Stimulated activated naive B cell treated with anti-CD40 and anti-IgM and Interleukin-4, amounts not matched to agents 10 μg/mL and 1 μg/mL and 100 μg/mL, for 72 hours (primary cell): ENCODE measurements at regions not wholly inside any gene's neighbourhood (a gene's known extent, or its start where the extent isn't known, plus 50 kb on each side); places are given as distances from the start of the nearest gene placed in this dataset.

Experiments used
- ATAC-seq, 2 donors: fragments of 150-1000 bp; cut with Tn5 transposase; replicated peaks; 2 replicates each; pipeline ENCODE4 v1.10.0; 2021; ENCODE audit warnings: moderate library complexity in 1 of 2
- DNase-seq: peaks from one replicate; pipeline ENCODE4 v3.0.0; 2021
- H3K27ac Mint-ChIP-seq: one replicate; pipeline ENCODE4 v1.8.0; 2022; ENCODE audit warnings: mild to moderate bottlenecking, mixed read lengths
- H3K27me3 Mint-ChIP-seq, 2 donors: one replicate each; pipeline ENCODE4 v1.8.0; 2022; ENCODE audit warnings: mixed read lengths in 2 of 2
- H3K36me3 Mint-ChIP-seq, 2 donors: one replicate each; pipeline ENCODE4 v1.8.0; 2022; ENCODE audit warnings: mixed read lengths in 2 of 2, mild to moderate bottlenecking in 1 of 2
- H3K4me1 Mint-ChIP-seq, 2 donors: one replicate each; pipeline ENCODE4 v1.8.0; 2022; ENCODE audit warnings: mixed read lengths in 2 of 2, mild to moderate bottlenecking in 1 of 2
- H3K4me3 Mint-ChIP-seq, 2 donors: one replicate each; pipeline ENCODE4 v1.8.0; 2022; ENCODE audit warnings: mild to moderate bottlenecking in 2 of 2, mixed read lengths in 2 of 2, moderate library complexity in 1 of 2
- H3K9me3 Mint-ChIP-seq, 2 donors: one replicate each; pipeline ENCODE4 v1.8.0; 2022; ENCODE audit warnings: mixed read lengths in 2 of 2, mild to moderate bottlenecking in 1 of 2

DNA sequence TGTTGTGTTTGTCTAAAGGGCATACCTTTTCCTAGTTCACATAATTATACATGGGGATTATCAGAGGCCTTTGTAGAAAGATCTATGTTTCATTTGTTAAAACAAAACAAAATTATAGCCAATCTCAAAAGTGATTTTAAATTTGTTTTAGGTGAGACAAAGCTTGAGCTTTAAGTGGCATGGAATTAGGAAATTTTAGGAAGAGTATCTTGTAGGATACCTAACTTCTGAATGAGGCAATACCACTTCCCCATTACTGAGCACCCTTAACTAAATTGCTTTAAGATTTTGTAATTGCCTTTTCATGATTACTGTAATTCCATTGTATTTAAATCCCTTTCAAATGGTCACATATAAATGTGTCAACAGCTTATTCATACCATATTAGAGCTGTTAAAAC is 775.6 kb downstream of the NR2F1-AS1 start:
- Mint-ChIP-seq H3K36me3 (no peaks in the 10 kb centered on the region), H3K9me3 (no peaks in the 10 kb centered on the region), H3K27me3 (no peaks in the 10 kb centered on the region), H3K4me1 (no peaks in the 10 kb centered on the region), H3K4me3 (no peak overlapping the region), H3K27ac (no peak overlapping the region)
- no peak for DNase-seq
- ATAC-seq, result no peak

DNA sequence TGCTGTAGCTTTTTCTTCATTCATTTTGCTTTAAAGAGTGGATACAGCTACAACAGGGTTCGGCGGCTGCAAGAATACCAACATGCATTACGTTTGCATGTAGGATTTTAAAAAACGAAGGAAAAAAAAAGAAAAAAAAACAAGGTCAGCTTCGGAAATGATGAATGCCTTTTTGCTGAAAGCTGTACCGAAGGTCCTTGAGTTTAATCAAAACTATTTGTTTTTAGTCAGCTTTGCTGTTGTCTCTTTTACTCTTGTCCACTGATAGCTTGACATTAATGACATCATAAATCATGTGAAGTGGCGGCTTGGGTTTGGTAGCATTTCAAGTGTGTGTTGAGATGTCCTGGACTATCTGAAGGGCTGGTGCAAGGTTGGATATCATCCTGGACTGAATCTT is 779.1 kb downstream of the NR2F1-AS1 start:
- Mint-ChIP-seq H3K27ac (no peak overlapping the region), H3K4me1 (no peaks in the 10 kb centered on the region), H3K36me3 (no peaks in the 10 kb centered on the region), H3K4me3 (no peak overlapping the region), H3K9me3 (peaks cover 0 to 1% of the 10 kb centered on the region in 2 donors), H3K27me3 (no peaks in the 10 kb centered on the region)
- no peak for DNase-seq
- no peak for ATAC-seq

DNA sequence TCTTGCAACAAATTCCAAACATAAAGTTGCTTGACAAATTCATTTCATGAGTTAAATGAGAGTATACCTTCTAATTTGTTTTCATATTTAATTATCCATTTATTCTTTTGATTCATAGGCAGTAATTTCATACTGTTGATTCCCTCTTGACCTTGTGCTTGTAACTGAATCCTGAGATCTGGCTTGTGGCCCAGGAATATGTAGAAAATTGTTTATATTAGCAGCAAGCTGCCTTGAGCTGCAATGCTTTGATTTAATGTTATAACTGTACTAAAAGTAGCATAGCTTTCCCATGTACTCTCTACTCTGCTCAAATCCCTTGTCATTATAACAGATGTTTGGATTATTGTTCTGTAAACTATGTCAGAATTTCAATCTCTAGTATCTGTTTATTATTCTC is 780.7 kb downstream of the NR2F1-AS1 start:
- ATAC-seq (no peak), DNase-seq (no peak)
- Mint-ChIP-seq H3K27me3 (no peaks in the 10 kb centered on the region), H3K36me3 (no peaks in the 10 kb centered on the region), H3K4me3 (no peak overlapping the region), H3K9me3 (peaks cover 2 to 4% of the 10 kb centered on the region in 2 donors), H3K4me1 (no peaks in the 10 kb centered on the region), H3K27ac (no peak overlapping the region)

DNA sequence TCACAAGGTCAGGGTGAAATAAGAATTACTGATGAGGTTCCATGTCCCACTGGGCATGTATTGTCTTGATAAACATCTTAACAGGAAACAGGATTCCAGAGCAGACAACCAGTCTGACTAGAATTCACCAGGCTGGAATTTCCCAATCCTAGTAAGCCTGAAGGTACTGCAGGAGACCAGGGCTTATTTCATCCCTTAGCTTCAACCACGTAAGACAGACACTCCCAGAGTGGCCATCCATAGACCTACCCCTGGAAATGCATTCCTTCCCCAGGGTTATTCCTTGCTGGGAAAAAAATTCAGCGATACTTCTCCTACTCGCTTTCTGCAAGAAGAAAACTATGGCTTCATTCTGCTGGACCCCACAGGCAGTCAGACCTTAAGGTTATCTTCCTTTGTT is 785.4 kb downstream of the NR2F1-AS1 start:
- no peaks in the 10 kb centered on the region for H3K27me3 Mint-ChIP-seq
- DNase-seq (no peak), ATAC-seq (no peak)
- no peaks in the 10 kb centered on the region for H3K4me1 Mint-ChIP-seq
- no peaks in the 10 kb centered on the region for H3K36me3 Mint-ChIP-seq
- no peak overlapping the region for H3K4me3 Mint-ChIP-seq
- H3K27ac Mint-ChIP-seq, result no peak overlapping the region
- H3K9me3 Mint-ChIP-seq, result peaks cover 14 to 16% of the 10 kb centered on the region in 2 donors

DNA sequence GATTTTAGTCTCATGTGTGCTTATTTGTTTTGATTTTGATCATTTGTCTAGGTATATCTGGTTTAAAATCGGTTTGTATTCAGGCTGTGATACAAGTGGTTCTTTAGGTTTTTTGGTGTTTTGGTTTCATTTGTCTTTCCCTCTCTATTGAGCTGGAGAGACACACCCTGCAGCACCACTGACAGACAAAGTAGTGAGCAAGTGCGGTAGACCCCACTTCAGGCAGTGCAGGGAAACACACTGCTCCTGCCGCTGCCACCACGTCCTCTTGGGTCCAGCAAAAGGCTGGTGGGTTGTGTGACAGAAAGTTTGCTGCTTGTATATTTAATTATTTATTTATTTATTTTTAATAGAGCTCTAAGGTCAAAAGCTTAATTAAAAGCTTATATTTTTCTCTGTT is 801.0 kb downstream of the NR2F1-AS1 start:
- H3K27ac Mint-ChIP-seq, result no peak overlapping the region
- H3K27me3 Mint-ChIP-seq, result no peaks in the 10 kb centered on the region
- H3K4me1 Mint-ChIP-seq, result no peaks in the 10 kb centered on the region
- peaks cover 0 to 3% of the 10 kb centered on the region in 2 donors for H3K9me3 Mint-ChIP-seq
- ATAC-seq (no peak), DNase-seq (no peak)
- H3K4me3 Mint-ChIP-seq, result no peak overlapping the region
- H3K36me3 Mint-ChIP-seq, result no peaks in the 10 kb centered on the region

DNA sequence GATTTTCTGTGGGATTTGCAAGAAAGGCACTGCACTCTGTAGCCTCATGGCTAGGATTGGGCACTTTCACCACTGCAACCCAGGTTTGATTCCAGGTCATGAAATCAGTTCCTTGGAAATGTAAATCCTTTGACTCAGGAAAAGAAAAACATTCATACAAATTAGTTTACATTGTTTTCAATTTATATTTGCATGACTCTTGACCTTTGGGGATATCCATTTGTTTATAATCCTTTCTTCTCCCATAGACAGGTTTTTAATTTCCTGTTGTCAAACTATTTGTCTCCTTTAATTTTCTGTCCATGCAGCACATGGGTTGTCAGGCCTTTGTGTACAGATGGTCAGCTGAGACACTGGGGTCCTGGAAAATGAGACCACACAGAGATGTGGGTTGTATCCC is 801.5 kb downstream of the NR2F1-AS1 start:
- DNase-seq (no peak), ATAC-seq (no peak)
- Mint-ChIP-seq H3K27ac (no peak overlapping the region), H3K4me1 (no peaks in the 10 kb centered on the region), H3K9me3 (peaks cover 0 to 5% of the 10 kb centered on the region in 2 donors), H3K27me3 (no peaks in the 10 kb centered on the region), H3K4me3 (no peak overlapping the region), H3K36me3 (no peaks in the 10 kb centered on the region)

DNA sequence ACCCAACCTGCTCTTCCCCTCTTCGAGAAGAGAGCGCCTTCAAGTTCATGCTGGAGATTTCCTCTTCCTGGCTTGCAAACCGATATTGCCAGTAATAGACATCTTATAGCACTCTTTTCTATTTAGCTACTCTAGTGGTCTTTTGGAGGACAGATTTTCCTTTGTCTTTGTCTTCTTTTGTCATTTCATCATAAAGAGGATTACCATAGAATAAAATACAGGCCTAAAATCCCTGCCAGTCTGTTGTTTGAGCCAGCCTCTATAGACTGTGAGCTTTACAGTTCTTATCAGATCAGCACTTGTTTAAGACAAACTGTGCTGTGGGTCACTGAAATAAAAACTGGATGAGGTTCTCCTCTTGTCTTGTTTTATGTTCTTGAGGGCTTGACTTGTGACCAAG is 802.8 kb downstream of the NR2F1-AS1 start:
- Mint-ChIP-seq H3K36me3 (no peaks in the 10 kb centered on the region), H3K4me3 (no peak overlapping the region), H3K4me1 (no peaks in the 10 kb centered on the region), H3K9me3 (peaks cover 0 to 5% of the 10 kb centered on the region in 2 donors), H3K27me3 (no peaks in the 10 kb centered on the region), H3K27ac (no peak overlapping the region)
- no peak for ATAC-seq
- no peak for DNase-seq

DNA sequence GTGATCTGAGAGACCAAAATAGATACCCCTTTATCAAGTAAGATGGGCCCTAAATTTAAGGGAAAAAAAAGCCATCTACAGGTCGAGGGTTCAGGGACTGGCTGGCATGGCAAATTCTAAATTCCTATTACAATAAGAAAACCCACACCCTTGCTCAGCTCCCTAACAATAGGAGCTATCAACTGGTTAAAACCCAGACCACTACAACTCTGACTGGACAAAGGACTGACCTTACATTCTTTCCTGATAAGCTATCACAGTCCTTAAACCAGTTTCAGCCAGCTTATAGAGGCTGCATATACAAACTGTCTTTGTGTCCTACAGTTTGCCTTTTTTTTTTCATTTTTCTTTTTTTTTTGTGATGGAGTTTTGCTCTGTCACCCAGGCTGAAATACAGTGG is 803.6 kb downstream of the NR2F1-AS1 start:
- H3K36me3 Mint-ChIP-seq, result no peaks in the 10 kb centered on the region
- no peak overlapping the region for H3K4me3 Mint-ChIP-seq
- H3K27me3 Mint-ChIP-seq, result no peaks in the 10 kb centered on the region
- no peak overlapping the region for H3K27ac Mint-ChIP-seq
- ATAC-seq (no peak), DNase-seq (no peak)
- peaks cover 0 to 5% of the 10 kb centered on the region in 2 donors for H3K9me3 Mint-ChIP-seq
- H3K4me1 Mint-ChIP-seq, result no peaks in the 10 kb centered on the region

DNA sequence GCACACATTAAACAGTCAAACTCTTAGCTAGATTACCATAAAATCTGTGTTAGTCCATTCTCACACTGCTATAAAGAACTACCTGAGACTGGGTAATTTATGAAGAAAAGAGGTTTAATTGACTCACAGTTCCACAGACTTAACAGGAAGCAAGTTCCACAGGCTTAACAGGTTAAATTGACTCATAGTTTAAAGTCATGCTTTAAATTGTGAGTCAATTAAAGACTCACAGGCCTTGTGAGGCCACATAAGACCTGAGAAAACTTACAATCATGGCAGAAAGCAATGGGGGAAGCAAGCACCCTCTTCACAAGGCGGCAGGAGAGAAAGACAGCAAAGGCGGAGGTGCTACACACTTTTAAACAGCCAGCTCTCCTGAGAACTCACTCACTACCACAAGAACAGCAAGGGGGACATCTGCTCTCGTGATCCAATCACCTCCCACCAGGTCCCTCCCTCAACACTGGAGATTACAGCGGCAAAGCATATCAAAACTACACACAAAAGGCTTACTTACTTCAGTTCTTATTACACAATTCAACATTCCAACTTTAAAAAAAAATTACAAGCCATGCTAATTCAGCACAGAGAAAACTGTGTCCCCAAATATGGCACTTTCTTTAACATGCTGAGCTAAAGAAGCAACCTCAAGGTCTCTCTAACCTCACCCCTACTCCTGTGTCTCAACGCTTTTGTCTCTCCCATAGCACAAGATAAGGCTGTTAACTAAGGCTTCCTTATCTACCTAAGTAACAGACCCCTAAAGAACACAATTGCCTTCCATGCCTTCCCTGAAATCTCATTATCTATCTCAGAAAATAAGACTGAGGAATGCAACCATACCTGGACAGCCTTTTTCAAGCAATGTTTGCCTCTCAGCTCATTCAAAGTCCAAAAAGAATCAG is 805.1 kb downstream of the NR2F1-AS1 start:
- Mint-ChIP-seq H3K4me3 (no peak overlapping the region), H3K27ac (no peak overlapping the region), H3K4me1 (no peaks in the 10 kb centered on the region), H3K36me3 (no peaks in the 10 kb centered on the region), H3K9me3 (peaks cover 0 to 5% of the 10 kb centered on the region in 2 donors), H3K27me3 (no peaks in the 10 kb centered on the region)
- DNase-seq (no peak), ATAC-seq (no peak)

DNA sequence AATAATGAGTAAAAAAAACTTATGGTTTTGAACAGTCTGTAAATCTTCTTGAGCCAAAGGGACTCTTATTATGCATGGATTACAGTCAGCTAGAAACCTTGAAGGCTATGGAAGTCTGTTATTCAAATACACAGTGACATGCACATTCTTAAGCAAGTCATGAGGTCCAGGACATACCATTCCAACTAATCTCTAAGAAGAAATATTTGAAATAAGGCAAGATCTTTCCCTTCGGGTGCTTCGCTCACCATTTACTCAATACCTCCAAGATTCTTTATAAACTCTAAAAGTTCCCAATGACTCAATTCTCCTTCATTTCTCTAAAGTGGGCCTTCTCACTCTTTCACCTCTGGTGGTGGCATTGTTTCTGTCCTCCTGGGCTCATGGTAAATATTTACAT is 811.0 kb downstream of the NR2F1-AS1 start:
- Mint-ChIP-seq H3K27me3 (no peaks in the 10 kb centered on the region), H3K4me3 (no peak overlapping the region), H3K9me3 (peaks cover 0 to 1% of the 10 kb centered on the region in 2 donors), H3K27ac (no peak overlapping the region), H3K4me1 (no peaks in the 10 kb centered on the region), H3K36me3 (no peaks in the 10 kb centered on the region)
- ATAC-seq (no peak), DNase-seq (no peak)

DNA sequence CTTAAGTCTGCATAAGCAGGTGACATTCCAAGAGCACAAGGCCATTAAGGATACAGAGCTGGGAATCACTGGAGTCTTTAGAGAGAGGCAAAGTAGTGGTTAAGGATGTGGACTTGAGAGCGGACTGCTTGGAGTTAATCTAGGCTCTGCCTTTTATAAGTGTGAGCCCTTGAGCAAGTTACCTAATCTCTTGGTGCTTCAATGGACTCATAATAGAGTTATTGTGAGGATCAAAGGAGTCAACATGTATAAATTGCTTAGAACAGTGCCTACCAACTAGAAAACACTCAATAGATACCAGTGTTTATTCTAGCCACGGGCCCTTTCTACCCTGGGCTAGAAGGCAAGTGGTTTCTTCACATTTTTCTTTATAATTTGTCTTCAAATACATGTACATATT is 819.4 kb downstream of the NR2F1-AS1 start:
- DNase-seq (no peak), ATAC-seq (no peak)
- H3K9me3 Mint-ChIP-seq, result peaks cover 0 to 2% of the 10 kb centered on the region in 2 donors
- H3K36me3 Mint-ChIP-seq, result no peaks in the 10 kb centered on the region
- H3K27me3 Mint-ChIP-seq, result no peaks in the 10 kb centered on the region
- no peak overlapping the region for H3K4me3 Mint-ChIP-seq
- H3K27ac Mint-ChIP-seq, result no peak overlapping the region
- H3K4me1 Mint-ChIP-seq, result no peaks in the 10 kb centered on the region

DNA sequence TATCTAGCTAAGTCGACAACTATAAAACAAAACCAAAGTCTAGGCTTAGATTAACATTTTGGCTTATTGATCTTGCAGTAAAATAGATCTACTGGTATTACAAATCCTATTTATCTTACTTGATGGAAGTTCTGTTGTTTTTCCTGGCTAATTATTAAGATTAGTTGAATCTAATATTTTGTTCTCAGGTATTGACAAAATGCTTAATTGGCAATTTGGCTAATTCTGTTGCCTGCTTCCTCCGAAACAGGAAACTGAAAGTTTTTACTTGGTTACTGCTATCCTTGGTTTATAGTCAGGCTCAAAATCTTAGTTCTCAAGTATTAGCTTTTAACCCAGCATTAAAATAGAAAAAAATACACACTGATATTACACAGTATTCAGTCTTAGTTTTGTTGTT is 820.5 kb downstream of the NR2F1-AS1 start:
- H3K36me3 Mint-ChIP-seq, result no peaks in the 10 kb centered on the region
- H3K9me3 Mint-ChIP-seq, result peaks cover 0 to 2% of the 10 kb centered on the region in 2 donors
- H3K27ac Mint-ChIP-seq, result no peak overlapping the region
- H3K27me3 Mint-ChIP-seq, result no peaks in the 10 kb centered on the region
- DNase-seq (no peak), ATAC-seq (no peak)
- H3K4me1 Mint-ChIP-seq, result no peaks in the 10 kb centered on the region
- no peak overlapping the region for H3K4me3 Mint-ChIP-seq

DNA sequence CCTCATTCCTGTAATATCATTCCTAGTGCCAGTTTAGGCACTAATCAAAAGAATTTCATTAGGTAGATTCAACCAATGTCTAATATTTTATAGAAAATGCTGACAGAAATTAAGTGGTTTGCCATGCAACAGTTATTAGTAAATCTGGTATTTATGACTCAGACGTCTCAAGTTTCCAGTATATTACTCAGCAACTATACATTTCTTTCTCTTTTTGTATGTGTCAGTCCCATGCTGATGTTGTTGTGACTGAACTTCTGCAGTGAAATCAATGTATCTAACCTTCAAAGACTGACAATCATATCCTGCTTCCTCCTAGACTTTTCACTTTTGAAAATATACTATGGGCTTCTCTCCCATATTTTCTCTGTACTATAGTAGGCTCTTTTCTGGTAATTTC is 822.5 kb downstream of the NR2F1-AS1 start:
- Mint-ChIP-seq H3K27me3 (no peaks in the 10 kb centered on the region), H3K9me3 (peaks cover 0 to 2% of the 10 kb centered on the region in 2 donors), H3K4me1 (no peaks in the 10 kb centered on the region), H3K27ac (no peak overlapping the region), H3K4me3 (no peak overlapping the region), H3K36me3 (no peaks in the 10 kb centered on the region)
- ATAC-seq (no peak), DNase-seq (no peak)

DNA sequence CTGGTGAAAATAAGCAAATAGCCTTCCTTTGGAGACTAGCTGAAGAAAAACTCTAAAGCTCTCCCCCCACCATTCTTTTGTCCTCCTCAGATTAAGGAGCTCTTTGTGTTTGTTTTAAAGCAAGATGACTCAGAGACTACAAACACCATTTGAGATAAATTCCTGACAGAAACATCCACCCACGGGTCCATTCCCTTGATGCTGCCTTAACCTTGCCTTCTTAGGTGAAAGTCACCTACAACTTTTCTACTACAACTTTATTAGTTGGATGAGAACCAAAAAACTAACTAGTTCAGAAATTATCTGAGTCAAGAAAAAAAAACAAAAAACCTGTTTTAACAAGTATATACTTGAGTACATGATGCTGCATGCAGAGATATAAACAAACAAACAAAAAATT is 831.1 kb downstream of the NR2F1-AS1 start:
- Mint-ChIP-seq H3K27me3 (no peaks in the 10 kb centered on the region), H3K4me1 (no peaks in the 10 kb centered on the region), H3K27ac (no peak overlapping the region), H3K9me3 (peaks cover 0 to 3% of the 10 kb centered on the region in 2 donors), H3K4me3 (no peak overlapping the region), H3K36me3 (no peaks in the 10 kb centered on the region)
- ATAC-seq (no peak), DNase-seq (no peak)

DNA sequence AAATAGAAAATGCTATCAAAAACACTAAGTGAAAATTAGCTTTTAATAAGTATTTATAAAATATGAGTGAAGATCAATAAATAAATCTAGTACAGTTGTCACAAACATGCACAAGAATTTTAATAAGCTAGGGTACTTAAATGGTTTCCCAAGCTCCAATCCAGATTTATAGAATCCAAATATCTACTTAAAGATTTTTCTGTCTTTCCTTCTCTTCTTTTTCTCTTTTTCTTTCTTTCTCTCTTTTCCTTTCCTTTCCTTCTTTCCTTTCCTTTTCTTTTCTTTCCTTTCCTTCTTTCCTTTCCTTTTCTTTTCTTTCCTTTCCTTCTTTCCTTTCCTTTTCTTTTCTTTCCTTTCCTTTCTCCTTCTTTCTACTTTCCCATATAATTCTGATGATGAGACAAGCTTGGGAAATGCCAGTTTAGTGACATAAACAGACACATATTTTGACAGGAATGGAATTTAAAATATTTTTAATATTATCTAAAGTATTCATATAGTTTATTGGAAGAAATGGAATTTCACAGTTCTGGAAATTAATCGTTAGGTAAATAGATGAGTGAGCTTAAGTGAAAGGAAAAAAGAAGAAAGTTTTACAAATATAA is 832.8 kb downstream of the NR2F1-AS1 start:
- DNase-seq (no peak), ATAC-seq (no peak)
- H3K4me1 Mint-ChIP-seq, result no peaks in the 10 kb centered on the region
- H3K27me3 Mint-ChIP-seq, result no peaks in the 10 kb centered on the region
- H3K9me3 Mint-ChIP-seq, result peaks cover 0 to 3% of the 10 kb centered on the region in 2 donors
- no peak overlapping the region for H3K27ac Mint-ChIP-seq
- H3K36me3 Mint-ChIP-seq, result no peaks in the 10 kb centered on the region
- H3K4me3 Mint-ChIP-seq, result no peak overlapping the region
